GM18868 (cell line): ENCODE measurements at regions not wholly inside any gene's neighbourhood (a gene's known extent, or its start where the extent isn't known, plus 50 kb on each side); places are given as distances from the start of the nearest gene placed in this dataset.
"Not testable (repeated sequence)": the region's sequence is repeated elsewhere in the genome, so short reads cannot be mapped to it uniquely, and the experiment has no call there.

Experiments used
- ATAC-seq: cut with Tn5 transposase; IDR thresholded peaks from one replicate; pipeline ENCODE4 v1.9.1; 2021; ENCODE audit warnings: mild to moderate bottlenecking, moderate library complexity; ENCODE audit not compliant: unreplicated experiment

DNA sequence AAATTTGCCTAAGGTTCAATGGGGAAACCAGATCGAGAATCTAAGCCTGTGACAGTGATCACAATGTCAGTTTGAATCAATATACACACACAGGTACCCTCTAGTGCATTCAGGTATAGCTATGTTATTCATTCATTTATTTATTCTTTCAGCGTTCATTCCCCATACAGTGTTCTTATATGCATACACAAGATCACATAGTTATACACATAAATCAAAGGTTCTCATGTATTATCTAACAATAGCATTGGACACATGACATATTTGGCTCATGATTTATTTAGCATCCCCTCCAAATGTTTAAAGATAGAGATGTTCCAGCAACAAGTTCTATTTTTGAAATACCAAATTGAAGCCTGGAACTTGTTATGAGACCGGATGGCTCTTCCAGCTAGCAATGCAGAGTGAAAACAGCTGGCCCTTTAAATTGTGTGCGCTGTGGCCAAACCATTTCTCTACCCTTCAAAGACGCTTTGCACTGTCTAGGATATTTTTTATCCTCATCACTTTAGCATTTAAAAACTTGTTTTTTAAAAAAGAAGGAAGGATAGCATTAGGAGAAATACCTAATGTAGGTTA, 131.0 kb downstream of the ATXN3L start:
- no peak for ATAC-seq

DNA sequence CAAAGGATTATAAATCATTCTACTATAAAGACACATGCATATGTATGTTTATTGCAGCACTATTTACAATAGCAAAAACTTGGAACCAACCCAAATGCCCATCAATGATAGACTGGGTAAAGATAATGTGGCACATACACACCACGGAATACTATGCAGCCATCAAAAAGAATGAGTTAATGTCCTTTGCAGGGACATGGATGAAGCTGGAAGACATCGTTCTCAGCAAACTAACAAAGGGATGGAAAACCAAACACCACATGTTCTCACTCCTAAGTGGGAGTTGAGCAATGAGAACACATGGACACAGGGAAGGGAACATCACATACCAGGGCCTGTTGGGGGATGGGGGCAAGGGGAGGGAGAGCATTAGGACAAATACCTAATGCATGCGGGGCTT, 133.2 kb downstream of the ATXN3L start:
- ATAC-seq = not testable (repeated sequence)

DNA sequence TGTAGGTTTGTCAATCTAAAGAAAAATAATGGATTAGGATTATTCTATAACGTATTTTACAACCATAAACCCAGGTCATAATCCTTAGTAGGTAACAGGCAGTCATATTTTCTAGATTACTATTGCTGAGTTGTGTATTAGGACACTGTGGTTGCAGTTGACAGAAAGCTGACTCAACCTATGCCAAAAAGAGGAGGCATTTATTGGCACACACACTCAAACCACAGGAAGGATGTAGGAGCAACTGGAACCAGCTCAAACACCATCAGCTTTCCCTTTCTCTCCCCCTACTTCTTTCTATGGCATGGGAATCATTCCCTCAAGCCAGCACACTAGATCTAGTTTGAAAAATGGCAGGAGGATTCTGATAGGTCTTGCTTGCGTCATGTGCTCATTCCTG, 136.4 kb upstream of the FAM9C start:
- no peak for ATAC-seq

DNA sequence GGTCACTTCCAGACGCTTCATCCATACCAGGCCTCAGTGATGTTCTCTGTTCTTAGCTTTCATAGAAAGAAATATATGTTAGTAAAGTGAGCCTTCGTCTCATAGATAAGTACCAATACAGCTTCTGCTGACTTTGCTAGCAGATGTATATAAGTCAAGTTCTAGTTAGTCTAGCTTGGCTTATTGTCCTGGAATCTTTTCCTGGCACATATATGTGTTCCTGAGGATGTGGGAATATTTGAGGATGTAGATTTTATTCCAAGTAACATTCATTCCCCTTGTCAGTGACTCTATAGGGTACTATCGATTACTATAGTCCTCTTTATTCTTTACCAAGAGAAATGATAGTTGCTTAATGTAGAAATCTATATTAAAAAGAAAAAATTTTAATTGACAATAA, 135.2 kb upstream of the FAM9C start:
- ATAC-seq = no peak

DNA sequence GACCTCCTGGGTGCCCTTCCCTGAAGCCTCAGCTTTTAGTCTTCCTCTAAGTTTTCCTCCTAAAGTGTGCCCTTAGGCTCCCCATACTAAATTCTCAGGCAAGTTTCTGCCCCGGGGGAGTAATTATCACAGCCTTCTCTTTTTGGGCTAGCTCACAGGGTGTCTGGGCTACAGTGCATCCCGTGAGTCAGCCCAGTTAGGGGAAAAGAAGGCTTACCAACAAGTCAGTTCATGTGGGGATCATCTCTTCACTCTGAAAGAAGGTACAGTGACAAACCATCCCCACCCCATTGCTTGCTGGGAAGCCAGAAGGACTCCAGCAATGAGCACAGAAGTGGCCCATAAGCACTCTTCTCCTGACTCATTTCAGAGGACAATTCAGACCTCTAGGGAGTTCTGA, 134.7 kb upstream of the FAM9C start:
- ATAC-seq = no peak

DNA sequence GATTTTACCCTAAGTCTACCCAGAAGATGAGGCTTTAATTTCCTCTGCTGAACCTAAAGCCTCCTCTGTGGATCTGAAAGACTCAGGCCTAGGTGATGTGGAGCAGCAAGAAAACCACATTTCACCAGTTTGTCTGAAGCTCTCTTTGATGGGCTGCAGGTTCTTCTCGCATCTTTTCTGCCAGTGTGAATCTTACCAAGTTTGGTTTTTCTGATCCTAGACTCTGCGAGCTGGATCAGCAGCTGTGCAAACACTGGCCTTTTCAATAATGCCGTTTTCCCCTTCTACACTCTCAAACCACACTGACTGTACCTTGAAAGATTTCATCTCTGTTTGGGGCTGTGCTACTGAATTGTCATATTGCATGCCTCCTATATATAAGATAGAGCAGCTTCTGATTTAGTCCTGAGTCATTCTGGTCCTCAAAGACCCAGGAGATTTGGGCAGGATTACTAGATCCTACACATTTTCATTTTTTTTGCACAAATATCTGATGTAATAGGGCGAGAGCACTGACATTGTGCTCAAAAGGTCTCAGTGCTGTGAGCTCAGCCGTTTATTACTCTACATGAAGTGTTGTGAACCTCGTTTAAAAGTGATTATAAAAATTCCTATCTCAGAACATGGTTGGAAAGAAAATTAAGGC, 133.6 kb upstream of the FAM9C start:
- ATAC-seq = no peak

DNA sequence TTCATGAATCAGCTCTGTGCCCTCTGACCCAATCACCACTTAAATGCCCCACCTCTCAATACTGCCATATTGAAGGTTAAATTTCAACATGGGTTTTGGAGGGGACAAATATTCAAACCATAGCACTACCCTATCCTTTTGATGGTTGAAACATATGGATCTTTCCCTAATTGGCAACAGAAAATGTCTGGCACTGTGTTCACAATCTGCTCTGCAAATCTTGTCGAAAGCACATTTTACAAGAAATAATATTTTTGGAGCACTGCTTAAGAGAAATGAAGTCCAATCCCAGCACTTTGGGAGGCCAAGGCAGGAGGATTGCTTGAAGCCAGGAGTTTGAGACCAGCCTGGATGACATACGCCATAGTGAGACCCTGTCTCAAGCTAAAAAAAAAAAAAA, 130.6 kb upstream of the FAM9C start:
- ATAC-seq = no peak

DNA sequence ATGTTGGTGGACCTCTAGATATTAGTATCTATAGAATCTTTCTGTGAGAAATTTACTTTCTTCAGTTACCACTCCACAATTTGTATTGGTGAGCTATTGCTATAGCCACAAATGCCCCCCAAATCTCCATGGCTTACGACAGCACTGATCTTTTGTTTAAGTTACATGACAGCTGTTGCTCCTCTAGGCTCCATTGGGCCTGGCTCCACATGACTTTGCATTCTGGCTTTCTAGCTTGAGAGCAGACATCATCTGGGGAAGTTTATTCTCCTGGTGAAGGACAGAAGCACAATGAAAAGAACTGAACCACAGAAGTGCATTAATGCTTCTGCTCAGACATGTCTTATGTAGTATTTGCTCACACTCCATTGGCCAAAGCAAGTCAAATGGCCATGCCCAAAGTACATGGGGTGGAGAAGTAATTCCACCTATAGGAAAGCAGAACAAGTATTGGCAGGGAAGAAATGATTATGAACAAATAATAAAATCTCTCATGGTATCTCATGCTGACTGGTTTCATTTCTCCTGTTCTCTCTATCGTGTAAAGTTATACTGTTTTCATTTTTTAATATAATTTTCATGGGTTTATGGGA, 126.6 kb upstream of the FAM9C start:
- ATAC-seq = no peak

DNA sequence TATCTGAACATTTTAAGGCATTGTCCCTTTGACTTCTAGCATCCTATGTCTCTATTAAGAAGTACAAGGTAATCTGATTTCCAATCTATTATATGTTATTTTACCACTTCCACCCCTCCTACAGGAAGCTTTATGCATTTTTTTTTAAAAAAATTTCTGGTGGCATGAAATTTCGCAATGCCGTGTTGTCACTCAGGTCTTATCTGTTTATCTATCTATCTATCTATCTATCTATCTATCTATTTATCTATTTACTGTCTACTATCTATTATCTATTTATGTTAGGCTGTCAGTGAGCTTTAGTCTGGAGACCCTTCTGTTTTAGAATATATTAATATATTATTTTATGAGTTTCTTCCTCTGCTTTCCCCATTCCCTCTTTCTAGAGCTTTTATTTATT, 125.3 kb upstream of the FAM9C start:
- no peak for ATAC-seq

DNA sequence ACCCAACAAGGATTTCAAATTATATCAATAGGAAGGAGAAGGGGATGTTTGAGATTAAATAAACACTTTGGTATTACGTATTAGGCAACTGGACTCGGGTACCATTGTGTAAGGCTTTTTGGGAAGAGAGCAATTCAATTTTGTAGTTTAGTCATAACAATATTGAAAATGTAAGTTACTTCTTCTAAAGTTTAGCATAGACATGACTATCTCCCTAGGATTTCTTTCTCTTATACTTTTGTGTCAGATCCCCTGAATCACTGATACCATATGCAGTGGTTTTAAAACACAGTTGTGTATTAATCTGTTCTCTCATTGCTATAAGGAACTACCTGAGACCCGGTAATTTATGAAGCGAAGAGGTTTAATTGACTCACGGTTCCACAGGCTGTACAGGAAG, 123.8 kb upstream of the FAM9C start:
- no peak for ATAC-seq

DNA sequence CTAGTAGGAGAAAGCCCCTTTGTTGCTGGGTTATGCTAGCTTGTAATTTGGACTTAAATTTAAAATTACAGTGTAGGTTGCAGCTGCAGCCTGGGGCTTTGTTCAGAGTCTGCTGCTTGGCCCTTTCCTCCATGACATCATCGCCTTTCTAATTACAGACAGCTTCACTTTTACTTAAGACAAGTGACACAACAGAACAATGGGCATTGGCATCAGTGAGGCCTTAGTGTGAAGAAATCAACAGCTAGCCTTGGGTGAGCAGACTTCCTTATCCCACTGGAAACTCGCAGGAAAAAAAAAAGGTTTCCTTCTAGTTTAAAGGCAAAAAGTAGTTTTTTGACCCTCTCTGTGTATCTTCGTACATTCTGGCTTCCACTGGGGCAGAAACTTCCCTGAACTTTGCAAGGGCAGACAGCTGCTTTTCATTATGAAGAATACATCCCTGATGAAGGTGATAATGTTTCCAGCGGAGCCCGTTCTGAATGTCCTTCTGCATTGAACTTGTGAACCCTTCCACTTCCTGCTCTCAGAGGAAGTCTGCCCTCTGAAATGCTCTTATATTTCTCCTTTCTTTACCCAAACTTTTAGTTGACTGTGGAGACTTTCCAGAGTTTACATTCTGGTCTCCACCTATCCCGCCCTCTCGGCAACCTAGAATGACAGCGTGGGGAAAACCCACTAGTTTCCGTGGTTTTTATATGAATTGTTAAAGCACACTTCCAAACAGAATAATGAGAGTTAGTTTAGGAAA, 123.2 kb upstream of the FAM9C start:
- no peak for ATAC-seq

DNA sequence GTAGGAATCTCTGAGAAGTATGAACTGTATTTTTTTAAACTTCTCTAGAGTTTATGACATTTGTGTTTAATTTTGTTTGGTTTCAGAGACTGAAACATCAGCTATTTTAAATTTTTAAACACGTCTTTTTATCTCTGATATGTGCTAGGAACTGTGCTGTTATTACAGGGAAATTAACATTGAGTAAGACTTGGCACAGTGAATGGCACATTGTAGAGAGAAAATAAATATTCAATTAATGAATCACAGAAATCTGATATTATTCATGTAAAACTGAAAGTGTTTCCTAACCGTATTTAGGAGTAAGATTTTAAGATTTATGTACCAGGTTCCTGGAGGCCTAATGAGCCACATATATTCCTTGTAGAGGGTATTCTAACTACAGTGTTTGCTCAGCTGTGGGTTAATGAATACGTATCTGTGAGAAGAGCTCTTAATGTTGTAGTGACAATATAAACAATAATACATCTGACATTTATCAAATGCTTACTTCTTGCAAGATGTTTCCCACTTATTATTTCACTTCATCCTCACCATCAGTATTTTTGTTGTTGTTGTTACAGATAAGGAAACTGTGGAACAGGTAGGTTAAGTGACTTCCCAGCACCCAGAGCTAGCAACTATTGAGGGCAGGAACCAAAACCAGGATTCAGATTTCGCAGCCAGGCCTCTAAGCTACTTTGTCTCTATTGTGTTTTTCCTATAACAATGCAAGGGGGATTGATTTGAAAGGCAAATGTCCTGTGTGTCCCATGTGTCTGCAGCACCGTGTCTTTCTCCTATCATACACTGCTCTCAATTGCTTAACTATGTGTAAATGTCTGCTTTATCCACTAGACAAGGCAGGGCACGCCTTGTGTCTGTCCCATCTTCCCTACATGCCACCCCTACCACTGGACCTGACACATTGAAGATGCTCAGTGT, 121.1 kb upstream of the FAM9C start:
- ATAC-seq = no peak

DNA sequence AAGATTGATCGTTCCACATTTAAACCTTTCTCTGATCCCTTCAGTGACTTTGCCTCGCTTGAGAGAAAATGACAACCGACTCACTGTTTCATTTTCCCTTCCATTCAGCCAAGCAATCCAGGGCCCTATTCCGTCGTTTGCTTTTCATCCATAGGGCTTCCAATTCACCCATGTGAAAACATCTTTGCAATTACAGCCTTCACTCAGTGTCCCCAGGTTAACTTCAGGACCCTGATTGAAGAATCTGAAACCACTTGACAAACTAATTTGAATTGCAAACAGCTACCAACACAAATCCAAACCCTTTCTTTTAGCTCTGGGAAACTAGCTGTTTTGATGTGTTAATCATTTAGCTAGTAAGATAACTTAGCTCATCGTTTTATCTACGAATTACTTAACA, 120.2 kb upstream of the FAM9C start:
- ATAC-seq = no peak

DNA sequence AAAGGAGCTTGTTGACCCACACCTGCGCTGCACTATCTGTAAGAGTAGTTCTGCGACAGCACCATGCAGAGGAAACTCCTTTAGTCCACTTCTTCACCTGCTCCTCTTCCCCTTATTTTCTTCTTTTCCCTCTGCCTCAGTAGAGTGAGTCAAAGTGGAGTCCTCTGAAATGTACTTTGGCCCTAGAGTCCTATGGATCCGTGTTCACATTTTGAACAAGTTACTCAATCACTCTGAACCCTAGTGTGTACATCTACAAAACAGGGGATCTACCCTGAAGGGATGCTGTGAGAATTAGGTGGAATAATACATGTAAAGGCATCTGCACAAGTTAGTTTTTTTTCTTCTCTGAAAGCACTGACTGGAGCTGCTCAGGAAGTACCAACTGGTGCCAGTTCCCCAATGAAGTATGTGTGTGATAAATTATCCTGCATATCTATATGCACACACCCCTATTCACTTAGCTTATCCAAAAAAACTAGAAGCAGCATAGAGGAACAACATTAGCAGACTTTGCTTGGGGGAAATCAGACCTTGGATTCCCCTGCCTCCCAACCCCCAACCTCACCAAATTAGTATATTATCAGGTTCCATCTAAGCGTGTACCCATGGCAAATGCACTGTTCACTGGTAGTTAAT, 118.5 kb upstream of the FAM9C start:
- no peak for ATAC-seq

DNA sequence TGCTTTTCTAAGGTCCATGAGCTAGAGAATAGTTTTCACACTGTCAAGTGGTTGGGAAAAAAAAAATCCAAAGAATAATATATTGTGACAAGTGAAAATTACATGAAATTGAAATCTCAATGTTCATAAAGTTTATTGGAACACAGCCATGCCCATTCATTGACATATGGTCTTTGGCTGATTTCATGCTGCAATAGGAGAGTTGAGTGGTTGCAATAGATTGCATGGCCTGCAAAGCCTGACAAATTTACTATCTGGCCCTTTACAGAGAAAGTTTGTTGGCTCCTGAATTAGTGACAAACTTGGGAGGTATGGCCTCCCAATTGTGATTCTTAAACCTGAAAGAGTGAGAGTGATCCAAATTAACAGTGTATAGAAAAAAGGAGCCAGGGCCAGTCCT, 115.5 kb upstream of the FAM9C start:
- no peak for ATAC-seq

DNA sequence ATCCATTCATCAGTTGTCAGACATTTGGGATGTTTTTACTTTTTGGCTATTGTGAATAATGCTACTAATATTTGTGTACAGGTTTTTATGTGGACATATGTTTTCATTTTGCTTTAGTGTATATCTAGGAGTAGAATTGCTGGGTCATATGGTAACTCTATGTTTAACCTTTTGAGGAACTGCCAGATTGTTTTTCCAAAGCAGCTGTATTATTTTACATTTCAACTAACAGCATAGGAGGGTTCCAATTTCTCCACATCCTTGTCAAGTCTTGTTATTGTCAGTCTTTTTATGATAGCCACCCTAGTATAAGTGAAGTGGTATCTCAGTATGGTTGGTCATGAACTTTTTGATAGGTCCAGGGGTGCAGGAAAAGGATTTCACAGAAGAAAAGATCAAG, 114.5 kb upstream of the FAM9C start:
- no peak for ATAC-seq

DNA sequence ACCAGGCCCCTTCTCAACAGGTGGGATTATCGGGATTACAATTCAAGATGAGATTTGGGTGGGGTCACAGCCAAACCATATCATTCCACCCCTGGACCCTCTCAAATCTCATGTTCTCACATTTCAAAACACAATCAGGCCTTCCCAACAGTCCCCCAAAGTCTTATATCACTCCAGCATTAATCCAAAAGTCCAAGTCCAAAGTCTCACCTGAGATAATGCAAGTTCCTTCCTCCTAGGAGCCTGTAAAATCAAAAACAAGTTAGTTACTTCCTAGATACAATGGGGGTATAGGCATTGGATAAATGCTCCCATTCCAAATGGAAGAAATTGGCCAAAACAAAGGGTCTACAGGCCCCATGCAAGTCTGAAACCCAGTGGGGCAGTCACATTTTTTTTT, 111.1 kb upstream of the FAM9C start:
- ATAC-seq = not testable (repeated sequence)

DNA sequence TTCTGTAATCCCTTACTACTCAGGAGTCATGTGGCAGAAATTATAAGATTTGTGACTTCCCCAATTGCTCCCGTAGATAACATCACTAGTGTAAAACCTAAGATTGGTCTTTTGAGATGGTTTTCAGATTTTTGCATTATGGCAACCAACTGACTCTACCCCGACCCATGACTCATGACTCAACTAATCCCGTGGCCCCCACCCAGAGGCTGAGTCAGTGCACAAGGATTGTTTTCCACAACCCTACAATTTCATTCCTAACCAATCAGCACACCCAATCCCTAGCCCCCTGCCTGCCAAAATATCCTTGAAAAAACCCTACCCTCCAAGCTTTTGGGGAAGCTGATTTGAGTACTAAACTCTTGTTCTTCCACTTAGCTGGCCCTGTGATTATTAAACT, 109.4 kb upstream of the FAM9C start:
- no peak for ATAC-seq

DNA sequence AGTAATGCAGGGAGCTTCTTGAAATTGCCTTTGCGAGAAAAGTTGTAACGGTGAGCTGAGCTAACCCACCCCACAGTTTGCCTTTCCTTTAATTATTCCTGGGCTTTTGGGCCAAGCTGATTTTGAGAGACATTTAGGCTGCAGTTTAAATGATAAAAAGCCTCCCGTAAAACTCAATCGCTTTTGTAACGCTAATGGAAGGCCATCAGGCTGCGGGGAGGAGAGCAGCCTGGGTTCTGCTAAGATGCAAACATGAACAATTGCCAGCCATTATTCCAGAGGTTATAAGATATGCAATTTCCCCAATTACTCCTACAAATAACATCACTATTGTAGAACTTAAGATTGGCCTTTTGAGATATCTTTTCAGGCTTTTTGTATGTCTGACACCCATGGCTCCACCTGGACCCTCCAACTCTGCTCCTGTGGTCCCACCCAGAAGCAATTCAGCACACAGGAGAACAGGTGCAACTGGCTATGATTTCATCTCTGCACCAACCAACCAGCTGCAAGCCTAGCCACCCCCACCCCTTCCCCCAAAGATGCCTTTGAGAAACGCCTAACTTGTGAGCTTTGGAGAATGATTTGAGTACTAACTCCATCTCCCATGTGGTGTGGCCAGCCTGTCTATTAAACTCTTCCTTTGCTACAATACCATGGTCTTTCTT, 108.2 kb upstream of the FAM9C start:
- ATAC-seq = no peak
